ENCODE measurements at regions not wholly inside any gene's neighbourhood (a gene's known extent, or its start where the extent isn't known, plus 50 kb on each side); places are given as distances from the start of the nearest gene placed in this dataset.
"Not testable (repeated sequence)": the region's sequence is repeated elsewhere in the genome, so short reads cannot be mapped to it uniquely, and the experiment has no call there.

- not testable (repeated sequence) for TF ChIP-seq ISL1 (CRISPR knock-in tag; IDR thresholded peaks at IDR 0.05); TSHZ2 (CRISPR knock-in tag; IDR thresholded peaks at IDR 0.05); TOX (CRISPR knock-in tag; IDR thresholded peaks at IDR 0.05; ENCODE audit: borderline replicate concordance); ARNTL (CRISPR knock-in tag; IDR thresholded peaks at IDR 0.05; ENCODE audit: borderline replicate concordance, low read depth); SNAI2 (CRISPR knock-in tag; IDR thresholded peaks at IDR 0.05); BACH2 (CRISPR knock-in tag; IDR thresholded peaks at IDR 0.05; ENCODE audit: borderline replicate concordance); PATZ1 (CRISPR knock-in tag; IDR thresholded peaks at IDR 0.05; ENCODE audit: borderline replicate concordance); PPARA (CRISPR knock-in tag; IDR thresholded peaks at IDR 0.05; ENCODE audit: borderline replicate concordance); RARB (CRISPR knock-in tag; IDR thresholded peaks at IDR 0.05); CREB5 (CRISPR knock-in tag; IDR thresholded peaks at IDR 0.05; ENCODE audit: low read depth); ZNF70 (CRISPR knock-in tag; IDR thresholded peaks at IDR 0.05)
Observed at GRCh38 chr7:83716923-83717322, 68.0 kb upstream of the SEMA3E start.
